LNCAP (cell line): ENCODE measurements at regions not wholly inside any gene's neighbourhood (a gene's known extent, or its start where the extent isn't known, plus 50 kb on each side); places are given as distances from the start of the nearest gene placed in this dataset.

Experiments
- CTCF ChIP-seq: fragments of 450-650 bp; IDR thresholded peaks from 2 replicates; pipeline ENCODE4 v1.5.1; 2017; ENCODE audit warnings: mild to moderate bottlenecking

- no peak for TF ChIP-seq CTCF
These were observed 101.3 kb upstream of the MAX start for GRCh38 chr14:65203574-65203973.

GRCh38 chr14:65204056-65204455, 101.7 kb upstream of the MAX start:
- TF ChIP-seq CTCF: no peak

- TF ChIP-seq CTCF: no peak
These were observed 103.7 kb upstream of the MAX start for GRCh38 chr14:65206078-65206447.

GRCh38 chr14:65206448-65207096, 104.3 kb upstream of the MAX start:
- TF ChIP-seq CTCF: no peak

- no peak for TF ChIP-seq CTCF
These were observed 106.2 kb upstream of the MAX start for GRCh38 chr14:65208548-65208947.

- no peak for TF ChIP-seq CTCF
These were observed 108.0 kb upstream of the MAX start for GRCh38 chr14:65210118-65210821.

- TF ChIP-seq CTCF: no peak
These were observed 108.5 kb upstream of the MAX start for GRCh38 chr14:65210822-65211182.
